Gastroesophageal sphincter (tissue), 4 donors: ENCODE measurements at regions not wholly inside any gene's neighbourhood (a gene's known extent, or its start where the extent isn't known, plus 50 kb on each side); places are given as distances from the start of the nearest gene placed in this dataset.

Source experiments
- ATAC-seq: fragments of 150-250 bp; one replicate; pipeline ENCODE4 v1.9.1; 2016; ENCODE audit warnings: mild to moderate bottlenecking, moderate library complexity
- H3K27ac ChIP-seq, 4 donors: fragments of 200-600 bp; sonication (generic) in 3 of 4; 1 replicate in 3 of 4; 2 replicates in 1 of 4; pipeline ENCODE4 v1.5.1; 2016 to 2019
- H3K27me3 ChIP-seq: fragments of 200-600 bp; sonication (generic); one replicate; pipeline ENCODE4 v1.5.1; 2019
- H3K36me3 ChIP-seq, 2 donors: fragments of 200-600 bp; sonication (generic); one replicate each; pipeline ENCODE4 v1.5.1; 2019; ENCODE audit warnings: control low read depth in 1 of 2
- H3K4me1 ChIP-seq, 3 donors: fragments of 200-600 bp; sonication (generic); 1 replicate in 2 of 3; 2 replicates in 1 of 3; pipeline ENCODE4 v1.5.1; 2016 to 2019; ENCODE audit warnings: control low read depth in 2 of 3
- H3K4me3 ChIP-seq, 2 donors: fragments of 200-600 bp; sonication (generic); one replicate each; pipeline ENCODE4 v1.5.1; 2019; ENCODE audit warnings: mild to moderate bottlenecking in 1 of 2, moderate library complexity in 1 of 2
- H3K9me3 ChIP-seq, 3 donors: fragments of 200-600 bp; sonication (generic); one replicate each; pipeline ENCODE4 v1.5.1; 2017 to 2019; ENCODE audit warnings: control low read depth in 2 of 3
- CTCF ChIP-seq, 4 experiments: fragments of 200-600 bp in 2 of 4; fragments of 450-650 bp in 2 of 4; sonication (generic) in 1 of 4; IDR thresholded peaks; one replicate each; pipeline ENCODE4 v1.5.1; 2017 to 2019; ENCODE audit warnings: antibody characterized with exemption in 4 of 4, mild to moderate bottlenecking in 2 of 4, moderate library complexity in 2 of 4
- EP300 ChIP-seq: sonication (generic); formaldehyde crosslinking; IDR thresholded peaks from one replicate; pipeline ENCODE4 v1.6.1; 2017; ENCODE audit warnings: antibody characterized with exemption, mild to moderate bottlenecking
- POLR2A ChIP-seq, 2 donors: fragments of 450-650 bp; IDR thresholded peaks; one replicate each; pipeline ENCODE4 v1.6.1; 2017; ENCODE audit warnings: antibody characterized with exemption in 2 of 2, mild to moderate bottlenecking in 2 of 2, moderate library complexity in 1 of 2
- POLR2AphosphoS5 ChIP-seq: sonication (generic); formaldehyde crosslinking; IDR thresholded peaks from one replicate; pipeline ENCODE4 v1.6.1; 2017; ENCODE audit warnings: antibody characterized with exemption
- WGBS, 2 donors: methylation state at CpG; one replicate each; pipeline ENCODE4 v1.1.5; 2018; ENCODE audit warnings: low coverage in 1 of 2; 5-methylcytosine and 5-hydroxymethylcytosine counted together

- Histone ChIP-seq H3K36me3 (no peaks in the 10 kb centered on the region), H3K27ac (no peak overlapping the region), H3K27me3 (no peaks in the 10 kb centered on the region), H3K9me3 (peaks cover 0 to 17% (median 0%) of the 10 kb centered on the region in 3 donors), H3K4me3 (no peak overlapping the region), H3K4me1 (no peaks in the 10 kb centered on the region)
- TF ChIP-seq POLR2AphosphoS5 (no peak), EP300 (no peak), POLR2A (IDR thresholded peaks at IDR 0.05) (no peak), CTCF (IDR thresholded peaks at IDR 0.05) (no peak)
- ATAC-seq: no peak
- WGBS, 2 donors: 88% methylated on average over 1 of the region's 1 CpG; no CpG with 5 or more reads in 1 of the 2 donors
These were observed 296.9 kb downstream of the SATB2 start for GRCh38 chr2:199160677-199161465.

- H3K27ac ChIP-seq: no peak overlapping the region
- no peaks in the 10 kb centered on the region for H3K36me3 ChIP-seq
- ATAC-seq: no peak
- peaks cover 0 to 24% (median 0%) of the 10 kb centered on the region in 3 donors for H3K9me3 ChIP-seq
- no peaks in the 10 kb centered on the region for H3K4me1 ChIP-seq
- no peaks in the 10 kb centered on the region for H3K27me3 ChIP-seq
- 49 to 71% methylated on average over 4 of the region's 4 CpGs for WGBS, 2 donors
- TF ChIP-seq POLR2AphosphoS5 (no peak), EP300 (no peak), CTCF (IDR thresholded peaks at IDR 0.05) (no peak), POLR2A (IDR thresholded peaks at IDR 0.05) (no peak)
- H3K4me3 ChIP-seq: no peak overlapping the region
These were observed 297.7 kb downstream of the SATB2 start for GRCh38 chr2:199160081-199160480.

- no peak overlapping the region for H3K27ac ChIP-seq
- 52 to 72% methylated on average over 3 of the region's 3 CpGs for WGBS, 2 donors
- ATAC-seq: no peak
- H3K4me3 ChIP-seq: no peak overlapping the region
- no peaks in the 10 kb centered on the region for H3K4me1 ChIP-seq
- TF ChIP-seq CTCF (IDR thresholded peaks at IDR 0.05) (no peak), EP300 (no peak), POLR2AphosphoS5 (no peak), POLR2A (IDR thresholded peaks at IDR 0.05) (no peak)
- H3K36me3 ChIP-seq: no peaks in the 10 kb centered on the region
- H3K9me3 ChIP-seq: no peaks in the 10 kb centered on the region
- no peaks in the 10 kb centered on the region for H3K27me3 ChIP-seq
These were observed 309.5 kb downstream of the SATB2 start for GRCh38 chr2:199148076-199148845.

GRCh38 chr2:199147216-199147615 is 310.5 kb downstream of the SATB2 start:
- Histone ChIP-seq H3K4me1 (no peaks in the 10 kb centered on the region), H3K9me3 (no peaks in the 10 kb centered on the region), H3K27ac (no peak overlapping the region), H3K4me3 (no peak overlapping the region), H3K27me3 (no peaks in the 10 kb centered on the region), H3K36me3 (no peaks in the 10 kb centered on the region)
- TF ChIP-seq POLR2AphosphoS5 (no peak), POLR2A (IDR thresholded peaks at IDR 0.05) (no peak), EP300 (no peak), CTCF (IDR thresholded peaks at IDR 0.05) (no peak)
- no peak for ATAC-seq

- no peak for TF ChIP-seq POLR2A (IDR thresholded peaks at IDR 0.05)
- TF ChIP-seq POLR2AphosphoS5: no peak
- TF ChIP-seq CTCF (IDR thresholded peaks at IDR 0.05): no peak
- TF ChIP-seq EP300: no peak
- no peak for ATAC-seq
- no peak overlapping the region for H3K4me3 ChIP-seq
- no peak overlapping the region for H3K27ac ChIP-seq
- H3K9me3 ChIP-seq: no peaks in the 10 kb centered on the region
- no peaks in the 10 kb centered on the region for H3K36me3 ChIP-seq
- H3K27me3 ChIP-seq: no peaks in the 10 kb centered on the region
- H3K4me1 ChIP-seq: no peaks in the 10 kb centered on the region
These were observed 313.2 kb downstream of the SATB2 start for GRCh38 chr2:199144546-199144945.
